K562 (cell line): ENCODE measurements at regions not wholly inside any gene's neighbourhood (a gene's known extent, or its start where the extent isn't known, plus 50 kb on each side); places are given as distances from the start of the nearest gene placed in this dataset.

ENCODE experiments used
- ARID1B ChIP-seq: fragments of 450-650 bp; IDR thresholded peaks from 2 replicates; pipeline ENCODE4 v1.6.1; 2016; ENCODE audit warnings: antibody characterized with exemption, mild to moderate bottlenecking, inconsistent platforms
- ARID2 ChIP-seq: fragments of 450-650 bp; IDR thresholded peaks from 2 replicates; pipeline ENCODE4 v1.6.1; 2017; ENCODE audit warnings: antibody characterized with exemption, mild to moderate bottlenecking
- ATF7 ChIP-seq: fragments of 450-650 bp; IDR thresholded peaks from 2 replicates; pipeline ENCODE4 v1.7.1; 2014; ENCODE audit warnings: mild to moderate bottlenecking, moderate library complexity
- BHLHE40 ChIP-seq: IDR thresholded peaks from 2 replicates; pipeline ENCODE4 v1.6.1; 2011; ENCODE audit warnings: low read length, improper control_type of control experiment
- DIDO1 ChIP-seq: fragments of 450-650 bp; IDR thresholded peaks from 2 replicates; pipeline ENCODE4 v1.6.1; 2016; ENCODE audit warnings: low read depth, missing biosample characterization, missing genetic modification characterization
- EP300 ChIP-seq: IDR thresholded peaks from 2 replicates; pipeline ENCODE4 v1.6.1; 2012; ENCODE audit warnings: low read length, improper control_type of control experiment
- FOSL1 ChIP-seq: fragments of 200-800 bp; sonication (Bioruptor generic); conservative IDR thresholded peaks from 2 replicates; pipeline ENCODE4 v1.6.1; 2016; ENCODE audit warnings: missing genetic modification characterization, missing compliant biosample characterization
- GABPA ChIP-seq: fragments of 200-800 bp; sonication (Bioruptor generic); conservative IDR thresholded peaks from 2 replicates; pipeline ENCODE4 v1.6.1; 2016; ENCODE audit warnings: low read depth, missing genetic modification characterization, missing compliant biosample characterization
- JUND ChIP-seq, 2 experiments: IDR thresholded peaks; 2 replicates in 1 of 2; 3 replicates in 1 of 2; pipeline ENCODE4 v1.6.1; 2011; ENCODE audit warnings: borderline replicate concordance in 2 of 2, low read depth in 2 of 2, low read length in 2 of 2, improper control_type of control experiment in 1 of 2, missing biosample characterization in 1 of 2, missing genetic modification characterization in 1 of 2, missing genetic modification reagents in 1 of 2
- MAFK ChIP-seq: IDR thresholded peaks from 2 replicates; pipeline ENCODE4 v1.6.1; 2011; ENCODE audit warnings: low read length, improper control_type of control experiment
- MEIS2 ChIP-seq: fragments of 450-650 bp; IDR thresholded peaks from 2 replicates; pipeline ENCODE4 v1.6.1; 2014; ENCODE audit warnings: mild to moderate bottlenecking; ENCODE audit not compliant: partially characterized antibody
- MYBL2 ChIP-seq, 2 experiments: fragments of 450-650 bp in 1 of 2; sonication (generic) in 1 of 2; formaldehyde crosslinking in 1 of 2; IDR thresholded peaks; 2 replicates each; pipeline versions ENCODE4 v1.6.1 to v1.8.1; 2017 to 2022; ENCODE audit warnings: borderline replicate concordance in 1 of 2, inconsistent platforms in 1 of 2, low read depth in 1 of 2, mild to moderate bottlenecking in 1 of 2, missing genetic modification reagents in 1 of 2, moderate library complexity in 1 of 2
- NFE2 ChIP-seq: IDR thresholded peaks from 2 replicates; pipeline ENCODE4 v1.6.1; 2014; ENCODE audit warnings: antibody characterized with exemption, low read depth
- NR2C2 ChIP-seq, 2 experiments: fragments of 200-800 bp in 1 of 2; sonication (Bioruptor generic) in 1 of 2; sonication (generic) in 1 of 2; formaldehyde crosslinking in 1 of 2; IDR thresholded peaks; 2 replicates each; pipeline versions ENCODE4 v1.6.1 to v1.8.0; 2016 to 2022; ENCODE audit warnings: mild to moderate bottlenecking in 1 of 2, missing compliant biosample characterization in 1 of 2, missing genetic modification characterization in 1 of 2, missing genetic modification reagents in 1 of 2
- PCBP2 ChIP-seq: fragments of 200-400 bp; formaldehyde crosslinking; IDR thresholded peaks from 2 replicates; pipeline ENCODE4 v1.6.1; 2018; ENCODE audit warnings: low read length, low read depth, mild to moderate bottlenecking, moderate library complexity; ENCODE audit not compliant: poor library complexity, severe bottlenecking
- RBM15 ChIP-seq: fragments of 200-400 bp; formaldehyde crosslinking; IDR thresholded peaks from 2 replicates; pipeline ENCODE4 v1.6.1; 2018; ENCODE audit warnings: mild to moderate bottlenecking, low read length, moderate library complexity; ENCODE audit not compliant: insufficient read depth
- SMARCA4 ChIP-seq: fragments of 450-650 bp; IDR thresholded peaks from 2 replicates; pipeline ENCODE4 v1.6.1; 2016
- SMARCE1 ChIP-seq: fragments of 450-650 bp; IDR thresholded peaks from 2 replicates; pipeline ENCODE4 v1.7.1; 2016; ENCODE audit warnings: mild to moderate bottlenecking
- SNIP1 ChIP-seq: fragments of 450-650 bp; IDR thresholded peaks from 2 replicates; pipeline ENCODE4 v1.7.1; 2017; ENCODE audit warnings: low read depth, mild to moderate bottlenecking
- SRSF9 ChIP-seq: fragments of 200-400 bp; formaldehyde crosslinking; IDR thresholded peaks from 2 replicates; pipeline ENCODE4 v1.6.1; 2017; ENCODE audit warnings: low read depth, low read length, borderline replicate concordance
- TRIM24 ChIP-seq, 2 experiments: fragments of 450-650 bp; IDR thresholded peaks; 2 replicates each; pipeline ENCODE4 v1.6.1; 2016
- ZNF316 ChIP-seq: fragments of 450-650 bp; IDR thresholded peaks from 2 replicates; pipeline ENCODE4 v1.6.1; 2016
- ZNF699 ChIP-seq: fragments of 250-450 bp; sonication (Bioruptor Pico); IDR thresholded peaks from 2 replicates; pipeline ENCODE4 v1.8.0; 2021; ENCODE audit warnings: mild to moderate bottlenecking, moderate library complexity; ENCODE audit not compliant: insufficient replicate concordance
- TF ChIP-seq, protein P1 (sequence below): fragments of 250-450 bp; sonication (Bioruptor Pico); IDR thresholded peaks from 2 replicates; pipeline ENCODE4 v1.4.0; 2020; ENCODE audit warnings: mild to moderate bottlenecking, moderate library complexity
- TF ChIP-seq, protein P2 (sequence below): fragments of 250-450 bp; sonication (Bioruptor Pico); IDR thresholded peaks from 2 replicates; pipeline ENCODE4 v1.4.0; 2020; ENCODE audit warnings: mild to moderate bottlenecking, moderate library complexity

DNA sequence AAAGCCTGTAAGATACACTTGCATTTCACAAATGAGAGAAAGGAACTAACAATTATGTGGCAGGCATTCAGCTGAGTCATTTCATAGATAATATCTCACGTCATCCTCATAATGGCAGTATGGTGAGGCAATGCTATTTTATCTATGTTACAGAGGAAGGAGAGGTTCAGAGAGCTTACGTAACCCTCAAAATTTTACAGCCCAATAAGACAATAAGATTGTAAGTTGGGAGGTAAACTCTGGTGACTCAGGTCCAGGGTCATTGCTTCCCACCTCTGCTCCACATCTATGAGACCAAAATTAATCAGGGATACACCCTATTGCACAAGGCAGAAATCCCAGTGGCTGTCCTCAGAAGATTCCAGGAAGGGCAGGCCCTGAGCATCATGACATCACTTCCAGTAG lies 309.7 kb downstream of the NSG2 start (continued):
- TF ChIP-seq SRSF9 (no peak), SMARCE1 (peak; percentile 57; the same call in 1 of the 2 replicates), ARID1B (peak; percentile 49; the same call in 1 of the 2 replicates), NR2C2 (CRISPR knock-in tag; IDR thresholded peaks at IDR 0.05) (no peak), NR2C2 (tag; IDR thresholded peaks at IDR 0.05) (peak; percentile 39; the same call in 1 of the 2 replicates), FOSL1 (tag) (peak; percentile 87), TRIM24 (IDR thresholded peaks at IDR 0.05) (peak; percentile 38 to 51; a peak in 2 of 4 replicates), ATF7 (peak; percentile 88), MYBL2 (IDR thresholded peaks at IDR 0.05; ENCODE audit: low read depth) (no peak), MYBL2 (CRISPR knock-in tag; IDR thresholded peaks at IDR 0.05; ENCODE audit: borderline replicate concordance) (no peak), ZNF316 (peak; percentile 63; the same call in 1 of the 2 replicates), RBM15 (no peak), BHLHE40 (no peak), NFE2 (peak; percentile 92), MEIS2 (peak; percentile 19), EP300 (0 out of 2 replicates have a peak, but pooled peaks have one; percentile 35), PCBP2 (no peak), SNIP1 (no peak), GABPA (tag) (peak; percentile 36; the same call in 1 of the 2 replicates), JUND (IDR thresholded peaks at IDR 0.05; ENCODE audit: borderline replicate concordance, low read depth, low read length) (peak; percentile 82), JUND (tag; IDR thresholded peaks at IDR 0.05; ENCODE audit: borderline replicate concordance, low read depth, low read length) (peak; percentile 88), MAFK (peak; percentile 68; the same call in 1 of the 2 replicates), ZNF699 (CRISPR knock-in tag) (no peak), DIDO1 (tag) (no peak), SMARCA4 (0 out of 2 replicates have a peak, but pooled peaks have one; percentile 42), ARID2 (no peak)
- TF ChIP-seq, protein P1, sequence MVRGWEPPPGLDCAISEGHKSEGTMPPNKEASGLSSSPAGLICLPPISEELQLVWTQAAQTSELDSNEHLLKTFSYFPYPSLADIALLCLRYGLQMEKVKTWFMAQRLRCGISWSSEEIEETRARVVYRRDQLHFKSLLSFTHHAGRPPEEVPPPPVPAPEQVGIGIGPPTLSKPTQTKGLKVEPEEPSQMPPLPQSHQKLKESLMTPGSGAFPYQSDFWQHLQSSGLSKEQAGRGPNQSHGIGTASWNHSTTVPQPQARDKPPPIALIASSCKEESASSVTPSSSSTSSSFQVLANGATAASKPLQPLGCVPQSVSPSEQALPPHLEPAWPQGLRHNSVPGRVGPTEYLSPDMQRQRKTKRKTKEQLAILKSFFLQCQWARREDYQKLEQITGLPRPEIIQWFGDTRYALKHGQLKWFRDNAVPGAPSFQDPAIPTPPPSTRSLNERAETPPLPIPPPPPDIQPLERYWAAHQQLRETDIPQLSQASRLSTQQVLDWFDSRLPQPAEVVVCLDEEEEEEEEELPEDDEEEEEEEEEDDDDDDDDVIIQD (CRISPR knock-in tag), result no peak
- TF ChIP-seq, protein P2, sequence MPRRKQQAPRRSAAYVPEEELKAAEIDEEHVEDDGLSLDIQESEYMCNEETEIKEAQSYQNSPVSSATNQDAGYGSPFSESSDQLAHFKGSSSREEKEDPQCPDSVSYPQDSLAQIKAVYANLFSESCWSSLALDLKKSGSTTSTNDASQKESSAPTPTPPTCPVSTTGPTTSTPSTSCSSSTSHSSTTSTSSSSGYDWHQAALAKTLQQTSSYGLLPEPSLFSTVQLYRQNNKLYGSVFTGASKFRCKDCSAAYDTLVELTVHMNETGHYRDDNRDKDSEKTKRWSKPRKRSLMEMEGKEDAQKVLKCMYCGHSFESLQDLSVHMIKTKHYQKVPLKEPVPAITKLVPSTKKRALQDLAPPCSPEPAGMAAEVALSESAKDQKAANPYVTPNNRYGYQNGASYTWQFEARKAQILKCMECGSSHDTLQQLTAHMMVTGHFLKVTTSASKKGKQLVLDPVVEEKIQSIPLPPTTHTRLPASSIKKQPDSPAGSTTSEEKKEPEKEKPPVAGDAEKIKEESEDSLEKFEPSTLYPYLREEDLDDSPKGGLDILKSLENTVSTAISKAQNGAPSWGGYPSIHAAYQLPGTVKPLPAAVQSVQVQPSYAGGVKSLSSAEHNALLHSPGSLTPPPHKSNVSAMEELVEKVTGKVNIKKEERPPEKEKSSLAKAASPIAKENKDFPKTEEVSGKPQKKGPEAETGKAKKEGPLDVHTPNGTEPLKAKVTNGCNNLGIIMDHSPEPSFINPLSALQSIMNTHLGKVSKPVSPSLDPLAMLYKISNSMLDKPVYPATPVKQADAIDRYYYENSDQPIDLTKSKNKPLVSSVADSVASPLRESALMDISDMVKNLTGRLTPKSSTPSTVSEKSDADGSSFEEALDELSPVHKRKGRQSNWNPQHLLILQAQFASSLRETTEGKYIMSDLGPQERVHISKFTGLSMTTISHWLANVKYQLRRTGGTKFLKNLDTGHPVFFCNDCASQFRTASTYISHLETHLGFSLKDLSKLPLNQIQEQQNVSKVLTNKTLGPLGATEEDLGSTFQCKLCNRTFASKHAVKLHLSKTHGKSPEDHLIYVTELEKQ (CRISPR knock-in tag), result no peak
